Stomach (tissue), 4 donors: ENCODE measurements at regions not wholly inside any gene's neighbourhood (a gene's known extent, or its start where the extent isn't known, plus 50 kb on each side); places are given as distances from the start of the nearest gene placed in this dataset.

Experiments used
- CTCF ChIP-seq, 7 experiments: fragments of 450-650 bp in 4 of 7; fragments of 200-600 bp in 3 of 7; sonication (generic) in 3 of 7; IDR thresholded peaks; one replicate each; pipeline ENCODE4 v1.5.1; 2016 to 2019; ENCODE audit warnings: antibody characterized with exemption in 7 of 7, control low read depth in 2 of 7, mild to moderate bottlenecking in 1 of 7
- EP300 ChIP-seq: sonication (generic); formaldehyde crosslinking; IDR thresholded peaks from one replicate; pipeline ENCODE4 v1.6.1; 2017; ENCODE audit warnings: antibody characterized with exemption
- POLR2A ChIP-seq, 4 donors: fragments of 450-650 bp; IDR thresholded peaks; one replicate each; pipeline ENCODE4 v1.6.1; 2016; ENCODE audit warnings: antibody characterized with exemption in 4 of 4, control low read depth in 2 of 4, mild to moderate bottlenecking in 1 of 4, moderate library complexity in 1 of 4
- POLR2AphosphoS5 ChIP-seq, 3 donors: sonication (generic); formaldehyde crosslinking; IDR thresholded peaks; one replicate each; pipeline ENCODE4 v1.6.1; 2016; ENCODE audit warnings: antibody characterized with exemption in 3 of 3

GRCh38 chr2:214631406-214631805, 178.1 kb downstream of the BARD1 start:
- TF ChIP-seq CTCF (IDR thresholded peaks at IDR 0.05) = no peak
- TF ChIP-seq POLR2A (IDR thresholded peaks at IDR 0.05) = no peak
- no peak for TF ChIP-seq EP300
- TF ChIP-seq POLR2AphosphoS5 (IDR thresholded peaks at IDR 0.05) = no peak
